HG02642 (cell line): ENCODE measurements at regions not wholly inside any gene's neighbourhood (a gene's known extent, or its start where the extent isn't known, plus 50 kb on each side); places are given as distances from the start of the nearest gene placed in this dataset.
"Not testable (repeated sequence)": the region's sequence is repeated elsewhere in the genome, so short reads cannot be mapped to it uniquely, and the experiment has no call there.

Experiments
- ATAC-seq: cut with Tn5 transposase; IDR thresholded peaks from one replicate; pipeline ENCODE4 v1.9.1; 2021; ENCODE audit warnings: mild to moderate bottlenecking; ENCODE audit not compliant: unreplicated experiment, poor library complexity

GRCh38 chr3:124298951-124299350 is 307.0 kb upstream of the ROPN1 start:
- no peak for ATAC-seq

- ATAC-seq: no peak
Observed at GRCh38 chr3:124299831-124300230, 307.9 kb upstream of the ROPN1 start.

- no peak for ATAC-seq
Observed at GRCh38 chr3:124300416-124300815, 308.5 kb upstream of the ROPN1 start.

- no peak for ATAC-seq
Observed at GRCh38 chr3:124303305-124303910, 311.5 kb upstream of the ROPN1 start.

GRCh38 chr3:124306665-124307064 is 314.7 kb upstream of the ROPN1 start:
- no peak for ATAC-seq

GRCh38 chr3:124313621-124314020 is 321.7 kb upstream of the ROPN1 start:
- ATAC-seq: no peak

- ATAC-seq: no peak
Observed at GRCh38 chr3:124315215-124316033, 323.5 kb upstream of the ROPN1 start.

- ATAC-seq: no peak
Observed at GRCh38 chr3:124316034-124316287, 324.0 kb upstream of the ROPN1 start.

GRCh38 chr3:124318014-124318413 is 326.1 kb upstream of the ROPN1 start:
- no peak for ATAC-seq

GRCh38 chr3:124318656-124319055 is 326.7 kb upstream of the ROPN1 start:
- ATAC-seq: no peak

GRCh38 chr3:124320976-124321375 is 329.1 kb upstream of the ROPN1 start:
- no peak for ATAC-seq

GRCh38 chr3:124322309-124322880 is 330.5 kb upstream of the ROPN1 start:
- ATAC-seq: no peak

- ATAC-seq: no peak
Observed at GRCh38 chr3:124322966-124323365, 331.0 kb upstream of the ROPN1 start.

- no peak for ATAC-seq
Observed at GRCh38 chr3:124325248-124325647, 333.3 kb upstream of the ROPN1 start.

GRCh38 chr3:124329723-124330122 is 337.8 kb upstream of the ROPN1 start:
- no peak for ATAC-seq

- ATAC-seq: no peak
Observed at GRCh38 chr3:124333931-124334640, 342.2 kb upstream of the ROPN1 start.

GRCh38 chr3:124336067-124336656 is 344.2 kb upstream of the ROPN1 start:
- ATAC-seq: no peak

- ATAC-seq: no peak
Observed at GRCh38 chr3:124345845-124346244, 353.9 kb upstream of the ROPN1 start.

- no peak for ATAC-seq
Observed at GRCh38 chr3:124346487-124346886, 354.6 kb upstream of the ROPN1 start.

- no peak for ATAC-seq
Observed at GRCh38 chr3:124347418-124347817, 355.5 kb upstream of the ROPN1 start.

- not testable (repeated sequence) for ATAC-seq
Observed at GRCh38 chr3:124348555-124348954, 356.6 kb upstream of the ROPN1 start.
